ENCODE measurements at regions not wholly inside any gene's neighbourhood (a gene's known extent, or its start where the extent isn't known, plus 50 kb on each side); places are given as distances from the start of the nearest gene placed in this dataset.

DNA sequence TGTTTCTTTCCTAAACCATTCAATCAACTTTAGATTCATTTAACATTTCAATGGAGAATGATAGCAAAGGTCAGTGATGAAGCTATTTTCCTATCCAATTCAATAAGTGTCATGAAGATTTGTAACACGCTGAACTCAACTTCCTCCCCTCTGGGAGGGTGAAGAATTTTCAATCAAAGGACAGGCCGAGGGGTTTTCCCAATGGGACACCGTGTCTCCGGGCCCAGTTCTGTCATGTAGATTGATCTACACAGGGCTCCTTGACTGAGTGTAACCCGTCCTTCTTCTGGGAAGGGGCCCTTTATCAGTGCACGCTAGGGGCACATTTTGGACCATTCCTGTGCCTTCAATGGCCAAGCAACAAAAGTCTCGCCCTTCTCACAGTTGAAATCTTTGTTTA, 90.1 kb downstream of the KCNE4 start:
- TF ChIP-seq HOXA7 (CRISPR knock-in tag; IDR thresholded peaks at IDR 0.05), result no peak
- TF ChIP-seq, protein P1, sequence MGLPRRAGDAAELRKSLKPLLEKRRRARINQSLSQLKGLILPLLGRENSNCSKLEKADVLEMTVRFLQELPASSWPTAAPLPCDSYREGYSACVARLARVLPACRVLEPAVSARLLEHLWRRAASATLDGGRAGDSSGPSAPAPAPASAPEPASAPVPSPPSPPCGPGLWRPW (IDR thresholded peaks at IDR 0.05), result no peak
- TF ChIP-seq FOXS1 (CRISPR knock-in tag; IDR thresholded peaks at IDR 0.05), result no peak
- no peak for TF ChIP-seq JUNB (IDR thresholded peaks at IDR 0.05)
- no peak for FAIRE-seq
- H3K9me3 ChIP-seq, result no peaks in the 10 kb centered on the region
- WGBS (ENCODE audit: missing lambda C conversion rate), result 73% methylated on average over 7 of the region's 7 CpGs
- no peaks in the 10 kb centered on the region for H3K4me1 ChIP-seq
- DNase-seq (ENCODE audit: low read depth in 1 of 2, low spot score in 1 of 2), result no peak
- no peak overlapping the region for H3K4me2 ChIP-seq
- POLR2A ChIA-PET, result no interaction called here
- no peak overlapping the region for H3K4me3 ChIP-seq
- CTCF ChIA-PET, result no interaction called here
- ATAC-seq, result no peak
- no peak overlapping the region for H3K27ac ChIP-seq

DNA sequence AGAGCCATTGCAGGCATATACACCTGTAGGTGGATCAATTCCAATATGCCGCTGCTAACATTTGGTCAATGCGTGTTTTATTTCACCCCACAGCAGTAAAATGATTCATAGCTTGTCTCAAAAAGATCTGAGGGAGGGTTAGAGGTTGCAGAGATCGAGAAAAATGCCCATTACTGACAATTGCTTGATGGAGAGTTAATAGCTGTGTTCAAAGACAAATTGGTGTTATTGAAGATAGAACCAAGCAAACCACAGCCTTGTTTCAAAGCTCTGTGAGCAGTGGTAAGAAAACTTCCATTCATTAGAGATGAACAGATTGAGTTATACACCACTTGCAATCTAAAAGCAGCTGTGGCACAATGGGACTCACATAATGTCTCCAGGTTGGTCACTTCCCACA, 95.4 kb downstream of the KCNE4 start:
- CTCF ChIA-PET, result no interaction called here
- POLR2A ChIA-PET, result no interaction called here
- WGBS (ENCODE audit: missing lambda C conversion rate), result 43% methylated on average over 3 of the region's 3 CpGs

GRCh38 chr2:223148516-223148915, 96.5 kb downstream of the KCNE4 start:
- ChIA-PET CTCF (no interaction called here), POLR2A (no interaction called here)
- no peak for TF ChIP-seq ATOH8 (CRISPR knock-in tag; IDR thresholded peaks at IDR 0.05; ENCODE audit: low read depth)
- TF ChIP-seq, protein P2, sequence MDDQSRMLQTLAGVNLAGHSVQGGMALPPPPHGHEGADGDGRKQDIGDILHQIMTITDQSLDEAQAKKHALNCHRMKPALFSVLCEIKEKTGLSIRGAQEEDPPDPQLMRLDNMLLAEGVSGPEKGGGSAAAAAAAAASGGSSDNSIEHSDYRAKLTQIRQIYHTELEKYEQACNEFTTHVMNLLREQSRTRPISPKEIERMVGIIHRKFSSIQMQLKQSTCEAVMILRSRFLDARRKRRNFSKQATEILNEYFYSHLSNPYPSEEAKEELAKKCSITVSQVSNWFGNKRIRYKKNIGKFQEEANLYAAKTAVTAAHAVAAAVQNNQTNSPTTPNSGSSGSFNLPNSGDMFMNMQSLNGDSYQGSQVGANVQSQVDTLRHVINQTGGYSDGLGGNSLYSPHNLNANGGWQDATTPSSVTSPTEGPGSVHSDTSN (IDR thresholded peaks at IDR 0.05), result no peak
- H3K4me2 ChIP-seq, result no peak overlapping the region
- no peak for FAIRE-seq
- no peak for DNase-seq (ENCODE audit: low read depth in 1 of 2, low spot score in 1 of 2)
- 42% methylated on average over 3 of the region's 3 CpGs for WGBS (ENCODE audit: missing lambda C conversion rate)
- H3K9me3 ChIP-seq, result no peaks in the 10 kb centered on the region
- no peak for ATAC-seq
- no peak overlapping the region for H3K27ac ChIP-seq
- no peak overlapping the region for H3K4me3 ChIP-seq
- H3K4me1 ChIP-seq, result no peaks in the 10 kb centered on the region

More for the DNA sequence above, 95.4 kb downstream of the KCNE4 start:
- ATAC-seq, result no peak
- FAIRE-seq, result no peak
- H3K4me1 ChIP-seq, result no peaks in the 10 kb centered on the region
- H3K27ac ChIP-seq, result no peak overlapping the region
- H3K4me2 ChIP-seq, result no peak overlapping the region
- no peaks in the 10 kb centered on the region for H3K9me3 ChIP-seq
- DNase-seq (ENCODE audit: low read depth in 1 of 2, low spot score in 1 of 2), result no peak
- no peak overlapping the region for H3K4me3 ChIP-seq
- TF ChIP-seq HOXB5 (CRISPR knock-in tag; IDR thresholded peaks at IDR 0.05) (no peak), CBX8 (IDR thresholded peaks at IDR 0.05) (no peak), NR3C1 (IDR thresholded peaks at IDR 0.05) (no peak), RNF2 (IDR thresholded peaks at IDR 0.05; ENCODE audit: borderline replicate concordance, low read depth) (no peak), POLR2AphosphoS2 (conservative IDR thresholded peaks at IDR 0.05; ENCODE audit: low read length) (no peak), NFE2L2 (conservative IDR thresholded peaks at IDR 0.05; ENCODE audit: low read length) (no peak), EP300 (IDR thresholded peaks at IDR 0.05) (no peak), MAFK (IDR thresholded peaks at IDR 0.05; ENCODE audit: partially characterized antibody) (no peak), RFX5 (IDR thresholded peaks at IDR 0.05) (no peak), MAZ (IDR thresholded peaks at IDR 0.05; ENCODE audit: borderline replicate concordance, low read depth, low read length) (no peak), HDAC2 (IDR thresholded peaks at IDR 0.05) (no peak), CHD4 (IDR thresholded peaks at IDR 0.05; ENCODE audit: borderline replicate concordance) (no peak), CTCF (IDR thresholded peaks at IDR 0.05) (no peak), EHF (CRISPR knock-in tag; IDR thresholded peaks at IDR 0.05) (no peak), GATA3 (IDR thresholded peaks at IDR 0.05; ENCODE audit: borderline replicate concordance) (no peak), RAD21 (conservative IDR thresholded peaks at IDR 0.05 in 1 of 2, IDR thresholded peaks at IDR 0.05 in 1 of 2) (no peak)
- TF ChIP-seq, protein P3, sequence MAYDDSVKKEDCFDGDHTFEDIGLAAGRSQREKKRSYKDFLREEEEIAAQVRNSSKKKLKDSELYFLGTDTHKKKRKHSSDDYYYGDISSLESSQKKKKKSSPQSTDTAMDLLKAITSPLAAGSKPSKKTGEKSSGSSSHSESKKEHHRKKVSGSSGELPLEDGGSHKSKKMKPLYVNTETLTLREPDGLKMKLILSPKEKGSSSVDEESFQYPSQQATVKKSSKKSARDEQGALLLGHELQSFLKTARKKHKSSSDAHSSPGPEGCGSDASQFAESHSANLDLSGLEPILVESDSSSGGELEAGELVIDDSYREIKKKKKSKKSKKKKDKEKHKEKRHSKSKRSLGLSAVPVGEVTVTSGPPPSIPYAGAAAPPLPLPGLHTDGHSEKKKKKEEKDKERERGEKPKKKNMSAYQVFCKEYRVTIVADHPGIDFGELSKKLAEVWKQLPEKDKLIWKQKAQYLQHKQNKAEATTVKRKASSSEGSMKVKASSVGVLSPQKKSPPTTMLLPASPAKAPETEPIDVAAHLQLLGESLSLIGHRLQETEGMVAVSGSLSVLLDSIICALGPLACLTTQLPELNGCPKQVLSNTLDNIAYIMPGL (CRISPR knock-in tag; IDR thresholded peaks at IDR 0.05; ENCODE audit: borderline replicate concordance), result no peak

Measured in A549 (cell line).